Neuronal stem cell (in vitro differentiated cells): ENCODE measurements at regions not wholly inside any gene's neighbourhood (a gene's known extent, or its start where the extent isn't known, plus 50 kb on each side); places are given as distances from the start of the nearest gene placed in this dataset.

ENCODE experiments used
- DNase-seq: peaks from one replicate; pipeline ENCODE4 v3.0.0-alpha.2; 2013; ENCODE audit warnings: low spot score
- H2AFZ ChIP-seq: one replicate; pipeline ENCODE4 v1.6.1; 2013; ENCODE audit warnings: mild to moderate bottlenecking, low read length, inconsistent platforms
- H2AK5ac ChIP-seq: 2 replicates; pipeline ENCODE4 v1.6.1; 2013; ENCODE audit warnings: low read depth, mild to moderate bottlenecking, inconsistent platforms, low read length, moderate library complexity, mixed read lengths
- H2BK120ac ChIP-seq: 2 replicates; pipeline ENCODE4 v1.6.1; 2013; ENCODE audit warnings: low read depth, mild to moderate bottlenecking, inconsistent platforms, low read length, moderate library complexity, mixed read lengths
- H2BK12ac ChIP-seq: one replicate; pipeline ENCODE4 v1.6.1; 2013; ENCODE audit warnings: low read length, inconsistent platforms
- H2BK15ac ChIP-seq: 2 replicates; pipeline ENCODE4 v1.6.1; 2013; ENCODE audit warnings: mild to moderate bottlenecking, low read length, inconsistent platforms, mixed read lengths
- H2BK5ac ChIP-seq: one replicate; pipeline ENCODE4 v1.6.1; 2013; ENCODE audit warnings: inconsistent platforms, mild to moderate bottlenecking, low read length, moderate library complexity
- H3K14ac ChIP-seq: one replicate; pipeline ENCODE4 v1.6.1; 2013; ENCODE audit warnings: low read length, inconsistent platforms
- H3K18ac ChIP-seq: 2 replicates; pipeline ENCODE4 v1.6.1; 2013; ENCODE audit warnings: low read length, inconsistent platforms
- H3K23ac ChIP-seq: 2 replicates; pipeline ENCODE4 v1.6.1; 2013; ENCODE audit warnings: low read depth, mild to moderate bottlenecking, mixed read lengths, low read length, inconsistent platforms; ENCODE audit not compliant: poor library complexity
- H3K27ac ChIP-seq: replicated peaks from 3 replicates; pipeline ENCODE4 v1.5.1; 2013; ENCODE audit warnings: low read length, inconsistent platforms
- H3K27me3 ChIP-seq, 3 experiments: 2 replicates each; pipeline ENCODE4 v1.6.1; 2013; ENCODE audit warnings: low read length in 3 of 3, mild to moderate bottlenecking in 2 of 3, inconsistent platforms in 1 of 3, low read depth in 1 of 3, mixed read lengths in 1 of 3, moderate library complexity in 1 of 3; ENCODE audit not compliant: control insufficient read depth in 3 of 3, insufficient read depth in 3 of 3
- H3K36me3 ChIP-seq, 2 donors: replicated peaks in 1 of 2; 2 replicates each; pipeline ENCODE4 v1.6.1; 2013; ENCODE audit warnings: low read length in 2 of 2; ENCODE audit not compliant: control insufficient read depth in 2 of 2, insufficient read depth in 2 of 2
- H3K4ac ChIP-seq: 2 replicates; pipeline ENCODE4 v1.6.1; 2013; ENCODE audit warnings: inconsistent platforms, mild to moderate bottlenecking, low read length, moderate library complexity
- H3K4me1 ChIP-seq, 2 donors: 1 replicate in 1 of 2; 2 replicates in 1 of 2; pipeline ENCODE4 v1.6.1; 2013; ENCODE audit warnings: low read length in 2 of 2, low read depth in 1 of 2; ENCODE audit not compliant: control insufficient read depth in 2 of 2, insufficient read depth in 1 of 2
- H3K4me2 ChIP-seq: one replicate; pipeline ENCODE4 v1.6.1; 2013; ENCODE audit warnings: mild to moderate bottlenecking, low read length, inconsistent platforms; ENCODE audit not compliant: insufficient read depth, poor library complexity, severe bottlenecking
- H3K4me3 ChIP-seq, 2 donors: 2 replicates each; pipeline ENCODE4 v1.5.1; 2013; ENCODE audit warnings: low read length in 2 of 2, mild to moderate bottlenecking in 2 of 2, inconsistent platforms in 1 of 2, moderate library complexity in 1 of 2
- H3K79me1 ChIP-seq: one replicate; pipeline ENCODE4 v1.6.1; 2013; ENCODE audit warnings: low read depth, mild to moderate bottlenecking, inconsistent platforms, low read length, moderate library complexity
- H3K9ac ChIP-seq: one replicate; pipeline ENCODE4 v1.6.1; 2013; ENCODE audit warnings: mild to moderate bottlenecking, low read depth, low read length, inconsistent platforms; ENCODE audit not compliant: poor library complexity
- H3K9me3 ChIP-seq, 2 donors: replicated peaks in 1 of 2; 2 replicates each; pipeline versions ENCODE3 to v1.6.1; 2013; ENCODE audit warnings: low read length in 2 of 2, mild to moderate bottlenecking in 2 of 2, inconsistent platforms in 1 of 2, low read depth in 1 of 2, mixed read lengths in 1 of 2, moderate library complexity in 1 of 2; ENCODE audit not compliant: control insufficient read depth in 2 of 2, insufficient read depth in 1 of 2
- H4K8ac ChIP-seq: one replicate; pipeline ENCODE4 v1.6.1; 2013; ENCODE audit warnings: low read depth, mild to moderate bottlenecking, inconsistent platforms, low read length, moderate library complexity
- H4K91ac ChIP-seq: one replicate; pipeline ENCODE4 v1.6.1; 2013; ENCODE audit warnings: low read length, low read depth, mild to moderate bottlenecking, inconsistent platforms; ENCODE audit not compliant: poor library complexity
- WGBS, 2 donors: extraction: QIAGEN DNeasy Blood & Tissue Kit; methylation state at CpG; one replicate each; pipeline ENCODE4 v1.1.7; 2013; ENCODE audit warnings: missing lambda C conversion rate in 2 of 2, mixed read lengths in 1 of 2; ENCODE audit not compliant: insufficient read length in 2 of 2, insufficient replicate concordance in 1 of 2; ENCODE audit errors: extremely low coverage in 2 of 2; 5-methylcytosine and 5-hydroxymethylcytosine counted together

- no peak overlapping the region for H3K4me3 ChIP-seq
- H3K27me3 ChIP-seq = no peaks in the 10 kb centered on the region
- no peak overlapping the region for H4K8ac ChIP-seq
- no peaks in the 10 kb centered on the region for H3K36me3 ChIP-seq
- H3K9me3 ChIP-seq = no peaks in the 10 kb centered on the region
- H2AFZ ChIP-seq = no peak overlapping the region
- H2BK120ac ChIP-seq = no peak overlapping the region
- no peak overlapping the region for H2BK5ac ChIP-seq
- H4K91ac ChIP-seq = no peak overlapping the region
- H3K9ac ChIP-seq = no peak overlapping the region
- WGBS, 2 donors = no CpG with 5 or more reads among the region's 3 CpGs
- no peak overlapping the region for H3K18ac ChIP-seq
- H2AK5ac ChIP-seq = no peak overlapping the region
- DNase-seq = no peak
- H3K14ac ChIP-seq = no peak overlapping the region
- no peak overlapping the region for H3K23ac ChIP-seq
- H2BK12ac ChIP-seq = no peak overlapping the region
- no peak overlapping the region for H2BK15ac ChIP-seq
- H3K79me1 ChIP-seq = no peaks in the 10 kb centered on the region
- peaks cover 0 to 1% of the 10 kb centered on the region in 2 donors for H3K4me1 ChIP-seq
- no peak overlapping the region for H3K4ac ChIP-seq
- no peak overlapping the region for H3K27ac ChIP-seq
- no peak overlapping the region for H3K4me2 ChIP-seq
Measured at GRCh38 chr10:62996925-62997324, 136.2 kb upstream of the NRBF2 start.

- H3K4me2 ChIP-seq = no peak overlapping the region
- no peak overlapping the region for H3K9ac ChIP-seq
- no peaks in the 10 kb centered on the region for H3K79me1 ChIP-seq
- no peak overlapping the region for H3K4ac ChIP-seq
- no peak overlapping the region for H4K91ac ChIP-seq
- H2BK5ac ChIP-seq = no peak overlapping the region
- no peak overlapping the region for H2BK15ac ChIP-seq
- H2AK5ac ChIP-seq = no peak overlapping the region
- H4K8ac ChIP-seq = no peak overlapping the region
- DNase-seq = no peak
- H3K23ac ChIP-seq = no peak overlapping the region
- H2AFZ ChIP-seq = no peak overlapping the region
- H3K27me3 ChIP-seq = no peaks in the 10 kb centered on the region
- H2BK12ac ChIP-seq = no peak overlapping the region
- H2BK120ac ChIP-seq = no peak overlapping the region
- no peak overlapping the region for H3K14ac ChIP-seq
- H3K18ac ChIP-seq = no peak overlapping the region
- peaks cover 0 to 1% of the 10 kb centered on the region in 2 donors for H3K4me1 ChIP-seq
- H3K36me3 ChIP-seq = no peaks in the 10 kb centered on the region
- no peak overlapping the region for H3K4me3 ChIP-seq
- no peak overlapping the region for H3K27ac ChIP-seq
- no peaks in the 10 kb centered on the region for H3K9me3 ChIP-seq
- no CpG with 5 or more reads among the region's 1 CpG for WGBS, 2 donors
Measured at GRCh38 chr10:62996516-62996915, 136.6 kb upstream of the NRBF2 start.

GRCh38 chr10:62993121-62993520 lies 140.0 kb upstream of the NRBF2 start:
- H3K18ac ChIP-seq = no peak overlapping the region
- no peak overlapping the region for H2AFZ ChIP-seq
- peaks cover 0 to 1% of the 10 kb centered on the region in 2 donors for H3K4me1 ChIP-seq
- H2BK15ac ChIP-seq = no peak overlapping the region
- no peaks in the 10 kb centered on the region for H3K79me1 ChIP-seq
- no peak overlapping the region for H4K91ac ChIP-seq
- H3K4ac ChIP-seq = no peak overlapping the region
- H3K4me3 ChIP-seq = no peak overlapping the region
- no peak overlapping the region for H2BK5ac ChIP-seq
- H3K23ac ChIP-seq = no peak overlapping the region
- no peak for DNase-seq
- H3K4me2 ChIP-seq = no peak overlapping the region
- no peaks in the 10 kb centered on the region for H3K27me3 ChIP-seq
- no peak overlapping the region for H3K9ac ChIP-seq
- H3K9me3 ChIP-seq = no peaks in the 10 kb centered on the region
- H2BK12ac ChIP-seq = no peak overlapping the region
- H4K8ac ChIP-seq = no peak overlapping the region
- no peak overlapping the region for H3K14ac ChIP-seq
- H2BK120ac ChIP-seq = no peak overlapping the region
- no peak overlapping the region for H2AK5ac ChIP-seq
- H3K36me3 ChIP-seq = no peaks in the 10 kb centered on the region
- H3K27ac ChIP-seq = no peak overlapping the region

GRCh38 chr10:62992145-62992721 lies 140.9 kb upstream of the NRBF2 start:
- Histone ChIP-seq H4K8ac (no peak overlapping the region), H3K79me1 (no peaks in the 10 kb centered on the region), H2BK12ac (no peak overlapping the region), H2BK120ac (no peak overlapping the region), H3K9me3 (no peaks in the 10 kb centered on the region), H3K18ac (no peak overlapping the region), H3K4me3 (no peak overlapping the region), H3K4ac (no peak overlapping the region), H3K14ac (no peak overlapping the region), H4K91ac (no peak overlapping the region), H3K4me2 (no peak overlapping the region), H2BK5ac (no peak overlapping the region), H2BK15ac (no peak overlapping the region), H2AK5ac (no peak overlapping the region), H2AFZ (no peak overlapping the region), H3K23ac (no peak overlapping the region), H3K4me1 (peaks cover 0 to 1% of the 10 kb centered on the region in 2 donors), H3K27ac (no peak overlapping the region), H3K27me3 (no peaks in the 10 kb centered on the region), H3K36me3 (no peaks in the 10 kb centered on the region), H3K9ac (no peak overlapping the region)
- no peak for DNase-seq
- no CpG with 5 or more reads among the region's 9 CpGs for WGBS, 2 donors
